Smooth muscle cell (in vitro differentiated cells): ENCODE measurements at regions not wholly inside any gene's neighbourhood (a gene's known extent, or its start where the extent isn't known, plus 50 kb on each side); places are given as distances from the start of the nearest gene placed in this dataset.

Experiments used
- DNase-seq: peaks from one replicate; lab custom pipeline; 2025; ENCODE audit not compliant: unreplicated experiment; lab: John Stamatoyannopoulos, UW
- H2AFZ ChIP-seq: fragments of 200-600 bp; sonication (generic); 2 replicates; pipeline ENCODE4 v1.6.0; 2016; ENCODE audit warnings: antibody characterized with exemption, low read depth, mild to moderate bottlenecking
- H3F3A ChIP-seq: fragments of 200-600 bp; sonication (generic); 2 replicates; pipeline ENCODE4 v1.6.0; 2017; ENCODE audit warnings: antibody characterized with exemption, low read depth
- H3K27ac ChIP-seq: fragments of 200-600 bp; sonication (generic); 2 replicates; pipeline ENCODE4 v1.5.1; 2016; ENCODE audit warnings: low read depth, mild to moderate bottlenecking
- H3K27me3 ChIP-seq: fragments of 200-600 bp; sonication (generic); 2 replicates; pipeline ENCODE4 v1.6.1; 2016; ENCODE audit warnings: low read depth, mild to moderate bottlenecking
- H3K36me3 ChIP-seq: fragments of 200-600 bp; sonication (generic); 2 replicates; pipeline ENCODE4 v1.5.1; 2016; ENCODE audit warnings: low read depth
- H3K4me1 ChIP-seq: fragments of 200-600 bp; sonication (generic); 2 replicates; pipeline ENCODE4 v1.5.1; 2016; ENCODE audit warnings: low read depth
- H3K4me2 ChIP-seq: fragments of 200-600 bp; sonication (generic); 2 replicates; pipeline ENCODE4 v1.6.0; 2016; ENCODE audit warnings: mild to moderate bottlenecking
- H3K4me3 ChIP-seq: fragments of 200-600 bp; sonication (generic); 2 replicates; pipeline ENCODE4 v1.5.1; 2016; ENCODE audit warnings: mild to moderate bottlenecking
- H3K79me2 ChIP-seq: fragments of 200-600 bp; sonication (generic); 2 replicates; pipeline ENCODE4 v1.6.0; 2016; ENCODE audit warnings: low read depth, mild to moderate bottlenecking
- H3K9ac ChIP-seq: fragments of 200-600 bp; sonication (generic); 2 replicates; pipeline ENCODE4 v1.6.0; 2016; ENCODE audit warnings: low read depth
- H3K9me3 ChIP-seq: fragments of 200-600 bp; sonication (generic); replicated peaks from 2 replicates; pipeline ENCODE4 v1.5.1; 2016; ENCODE audit warnings: low read depth
- H4K20me1 ChIP-seq: fragments of 200-600 bp; sonication (generic); 2 replicates; pipeline ENCODE4 v1.6.0; 2016; ENCODE audit warnings: low read depth
- WGBS: methylation state at CpG from one replicate; pipeline ENCODE4 v1.1.7; 2016; ENCODE audit warnings: low lambda C conversion rate; 5-methylcytosine and 5-hydroxymethylcytosine counted together
- TF ChIP-seq, protein P1 (sequence below): fragments of 200-600 bp; sonication (generic); IDR thresholded peaks from 2 replicates; pipeline ENCODE4 v1.5.1; 2017; ENCODE audit warnings: borderline replicate concordance, mild to moderate bottlenecking, antibody characterized with exemption; ENCODE audit not compliant: insufficient read depth, poor library complexity, severe bottlenecking

DNA sequence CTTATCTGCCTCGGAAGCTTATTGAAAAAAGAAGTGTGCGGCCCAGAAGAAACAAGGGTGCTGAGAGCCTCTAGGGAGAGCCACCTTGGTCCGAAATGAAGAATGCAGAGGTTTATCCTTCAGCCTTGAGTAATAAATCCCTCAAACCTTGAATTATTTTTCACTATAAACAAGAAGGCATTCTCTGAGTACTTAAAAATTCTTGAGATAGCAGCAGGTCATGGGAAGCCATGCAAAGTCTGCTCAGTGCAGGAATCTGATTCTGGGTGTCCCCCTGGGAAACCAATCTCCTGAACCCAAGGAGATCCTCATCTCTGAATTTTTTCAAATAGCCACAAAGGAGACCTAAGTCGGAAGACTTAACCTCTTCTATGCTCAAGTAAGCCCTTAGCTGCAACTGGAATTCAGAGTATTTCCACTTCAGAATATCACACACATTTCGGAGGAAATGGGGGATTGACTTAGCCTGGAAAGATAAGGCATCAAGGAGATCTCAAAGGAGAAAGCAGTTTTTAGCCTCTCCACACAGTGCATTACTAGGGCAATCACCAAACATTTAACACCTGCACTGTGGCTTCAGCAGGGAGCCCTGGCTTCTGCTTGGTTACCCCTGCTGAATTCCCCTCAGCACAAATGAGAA lies 365.0 kb downstream of the ETS1 start:
- H3K4me2 ChIP-seq: peak overlapping the region; percentile 35
- no peak overlapping the region for H3K27ac ChIP-seq
- TF ChIP-seq, protein P1, sequence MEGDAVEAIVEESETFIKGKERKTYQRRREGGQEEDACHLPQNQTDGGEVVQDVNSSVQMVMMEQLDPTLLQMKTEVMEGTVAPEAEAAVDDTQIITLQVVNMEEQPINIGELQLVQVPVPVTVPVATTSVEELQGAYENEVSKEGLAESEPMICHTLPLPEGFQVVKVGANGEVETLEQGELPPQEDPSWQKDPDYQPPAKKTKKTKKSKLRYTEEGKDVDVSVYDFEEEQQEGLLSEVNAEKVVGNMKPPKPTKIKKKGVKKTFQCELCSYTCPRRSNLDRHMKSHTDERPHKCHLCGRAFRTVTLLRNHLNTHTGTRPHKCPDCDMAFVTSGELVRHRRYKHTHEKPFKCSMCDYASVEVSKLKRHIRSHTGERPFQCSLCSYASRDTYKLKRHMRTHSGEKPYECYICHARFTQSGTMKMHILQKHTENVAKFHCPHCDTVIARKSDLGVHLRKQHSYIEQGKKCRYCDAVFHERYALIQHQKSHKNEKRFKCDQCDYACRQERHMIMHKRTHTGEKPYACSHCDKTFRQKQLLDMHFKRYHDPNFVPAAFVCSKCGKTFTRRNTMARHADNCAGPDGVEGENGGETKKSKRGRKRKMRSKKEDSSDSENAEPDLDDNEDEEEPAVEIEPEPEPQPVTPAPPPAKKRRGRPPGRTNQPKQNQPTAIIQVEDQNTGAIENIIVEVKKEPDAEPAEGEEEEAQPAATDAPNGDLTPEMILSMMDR: no peak
- H3K9ac ChIP-seq: no peak overlapping the region
- H4K20me1 ChIP-seq: no peaks in the 10 kb centered on the region
- H3K4me1 ChIP-seq: no peaks in the 10 kb centered on the region
- H3K27me3 ChIP-seq: no peaks in the 10 kb centered on the region
- H3K4me3 ChIP-seq: no peak overlapping the region
- no peaks in the 10 kb centered on the region for H3K79me2 ChIP-seq
- DNase-seq: no peak
- no peaks in the 10 kb centered on the region for H3K36me3 ChIP-seq
- no peaks in the 10 kb centered on the region for H3K9me3 ChIP-seq
- H3F3A ChIP-seq: peaks cover 12% of the 10 kb centered on the region
- H2AFZ ChIP-seq: no peak overlapping the region
- WGBS: 47% methylated on average over 5 of the region's 5 CpGs

DNA sequence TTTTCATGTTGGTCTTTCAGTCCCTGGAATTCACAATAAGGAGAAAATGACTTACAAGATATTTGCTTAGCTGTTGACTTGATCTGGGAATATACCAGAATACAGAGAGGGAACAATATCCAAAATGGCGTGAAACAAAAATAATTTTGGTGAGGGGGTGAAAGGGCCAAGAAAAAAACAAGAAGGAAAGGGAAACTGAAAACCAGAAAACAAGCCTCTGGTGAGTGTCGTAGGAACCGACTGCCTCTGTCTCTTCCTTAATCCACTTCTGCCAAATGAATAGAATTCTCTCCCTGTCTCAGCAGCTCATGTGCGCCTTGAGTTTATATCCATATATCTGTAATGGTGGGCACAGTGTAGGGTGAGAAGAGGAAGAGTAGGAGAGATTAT lies 367.6 kb downstream of the ETS1 start:
- no peak overlapping the region for H3K4me3 ChIP-seq
- H2AFZ ChIP-seq: peak overlapping the region; percentile 68
- no peaks in the 10 kb centered on the region for H3K27me3 ChIP-seq
- TF ChIP-seq, protein P1: no peak
- H3K79me2 ChIP-seq: no peaks in the 10 kb centered on the region
- H3F3A ChIP-seq: peaks cover 12% of the 10 kb centered on the region
- no peaks in the 10 kb centered on the region for H4K20me1 ChIP-seq
- H3K36me3 ChIP-seq: no peaks in the 10 kb centered on the region
- no peak overlapping the region for H3K27ac ChIP-seq
- H3K4me2 ChIP-seq: peak overlapping the region; percentile 33
- 72% methylated on average over 4 of the region's 4 CpGs for WGBS
- H3K9ac ChIP-seq: no peak overlapping the region
- no peaks in the 10 kb centered on the region for H3K9me3 ChIP-seq
- H3K4me1 ChIP-seq: no peaks in the 10 kb centered on the region
- no peak for DNase-seq

DNA sequence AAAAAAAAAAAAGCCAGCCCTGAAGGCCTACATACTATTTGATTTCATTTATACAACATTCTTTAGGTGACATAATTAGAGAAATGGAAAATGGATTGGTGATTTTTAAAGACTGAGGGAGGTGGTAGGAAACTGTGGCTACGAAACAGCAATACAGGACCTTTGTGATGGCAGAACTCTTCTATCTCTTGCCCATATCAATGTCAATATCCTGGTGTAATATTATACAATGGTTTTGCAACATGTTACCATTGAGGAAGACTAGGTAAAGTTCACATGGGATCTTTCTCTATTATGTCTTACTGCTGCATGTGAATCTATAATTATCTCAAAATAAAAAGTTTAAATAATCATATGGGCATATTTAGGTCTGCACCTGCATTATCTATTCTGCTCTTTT lies 371.2 kb downstream of the ETS1 start:
- Histone ChIP-seq H3K79me2 (no peaks in the 10 kb centered on the region), H2AFZ (no peak overlapping the region), H3K4me2 (no peak overlapping the region), H3K27me3 (no peaks in the 10 kb centered on the region), H3F3A (peaks cover 6% of the 10 kb centered on the region), H3K36me3 (no peaks in the 10 kb centered on the region), H3K9ac (no peak overlapping the region), H3K27ac (no peak overlapping the region), H3K9me3 (no peaks in the 10 kb centered on the region), H4K20me1 (no peaks in the 10 kb centered on the region), H3K4me1 (no peaks in the 10 kb centered on the region), H3K4me3 (no peak overlapping the region)
- DNase-seq: no peak
- 100% methylated on average over 1 of the region's 1 CpG for WGBS
- TF ChIP-seq, protein P1: no peak

DNA sequence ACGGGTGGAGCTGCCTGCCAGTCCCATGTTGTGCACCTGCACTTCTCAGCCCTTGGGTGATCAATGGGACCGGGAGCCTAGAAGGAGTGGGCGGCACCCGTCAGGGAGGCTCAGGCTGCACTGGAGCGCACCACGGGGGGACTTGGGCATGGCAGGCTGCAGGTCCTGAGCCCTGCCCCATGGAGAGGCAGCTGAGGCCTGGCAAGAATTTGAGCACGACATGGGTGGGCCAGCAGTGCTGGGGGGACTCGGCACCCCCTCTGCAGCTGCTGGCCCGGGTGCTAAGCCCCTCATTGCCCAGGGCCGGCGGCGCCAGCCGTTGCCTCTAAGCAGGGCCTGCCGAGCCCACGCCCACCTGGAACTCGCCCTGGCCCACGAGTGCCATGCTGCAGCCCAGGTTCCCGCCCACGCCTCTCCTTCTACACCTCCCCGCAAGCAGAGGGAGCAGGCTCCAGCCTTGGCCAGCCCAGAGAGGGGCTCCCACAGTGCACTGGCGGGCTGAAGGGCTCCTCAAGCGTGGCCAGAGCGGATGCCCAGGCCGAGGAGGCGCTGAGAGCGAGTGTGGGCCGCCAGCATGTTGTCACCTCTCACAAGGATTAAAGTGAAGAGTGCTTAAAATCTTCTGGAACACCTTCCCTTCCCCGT lies 372.0 kb downstream of the ETS1 start:
- Histone ChIP-seq H3F3A (peaks cover 12% of the 10 kb centered on the region), H2AFZ (no peak overlapping the region), H3K79me2 (no peaks in the 10 kb centered on the region), H3K9me3 (no peaks in the 10 kb centered on the region), H3K9ac (no peak overlapping the region), H3K4me3 (no peak overlapping the region), H3K4me2 (no peak overlapping the region), H3K4me1 (peaks cover 4% of the 10 kb centered on the region), H3K27me3 (no peaks in the 10 kb centered on the region), H3K36me3 (no peaks in the 10 kb centered on the region), H3K27ac (no peak overlapping the region), H4K20me1 (no peaks in the 10 kb centered on the region)
- WGBS: 95% methylated on average over 28 of the region's 28 CpGs
- DNase-seq: no peak
- TF ChIP-seq, protein P1: no peak
